ENCODE measurements at regions not wholly inside any gene's neighbourhood (a gene's known extent, or its start where the extent isn't known, plus 50 kb on each side); places are given as distances from the start of the nearest gene placed in this dataset.
A peak's percentile ranks its signal among the peaks of the same experiment; 100 is the strongest.

DNA sequence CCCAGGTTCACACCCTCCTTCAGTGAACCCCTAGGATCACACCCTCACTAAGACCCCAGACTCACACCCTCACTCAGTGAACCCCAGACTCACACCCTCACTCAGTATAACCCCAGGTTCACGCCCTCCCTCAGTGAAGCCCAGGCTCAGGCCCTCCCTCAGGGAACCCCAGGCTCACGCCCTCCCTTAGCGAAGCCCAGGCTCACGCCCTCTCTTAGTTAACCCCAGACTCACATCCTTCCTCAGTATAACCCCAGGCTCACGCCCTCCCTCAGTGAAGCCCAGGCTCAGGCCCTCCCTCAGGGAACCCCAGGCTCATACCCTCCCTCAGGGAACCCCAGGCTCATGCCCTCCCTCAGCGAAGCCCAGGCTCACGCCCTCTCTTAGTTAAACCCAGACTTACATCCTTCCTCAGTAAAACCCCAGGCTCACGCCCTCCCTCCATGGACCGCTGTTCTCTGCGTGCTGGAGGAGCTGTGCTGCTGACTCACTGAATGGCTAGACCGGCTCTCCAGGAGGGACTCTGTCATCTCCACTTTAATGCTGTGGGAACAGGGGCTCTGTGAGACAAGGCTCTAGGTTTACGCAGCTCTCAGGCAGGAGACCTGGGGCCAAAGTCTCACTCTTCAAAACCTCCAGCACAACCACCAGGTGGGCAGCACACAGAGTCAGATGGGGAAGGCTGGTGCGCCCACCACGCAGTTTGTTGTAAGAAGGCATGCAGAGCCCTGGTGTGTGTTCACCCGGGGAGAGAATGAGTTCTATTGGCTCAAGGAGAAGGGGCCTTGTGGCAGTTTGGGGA lies 506.9 kb upstream of the MYT1L start:
- Mint-ChIP-seq H3K4me3 (ENCODE audit: unreplicated experiment) (no peak overlapping the region), H3K27me3 (ENCODE audit: unreplicated experiment) (peaks cover 6% of the 10 kb centered on the region), H3K4me1 (ENCODE audit: low read depth, unreplicated experiment) (peaks cover 5% of the 10 kb centered on the region), H3K27ac (ENCODE audit: unreplicated experiment) (no peak overlapping the region), H3K36me3 (ENCODE audit: unreplicated experiment) (peaks cover 7% of the 10 kb centered on the region), H3K9me3 (ENCODE audit: unreplicated experiment) (peaks cover 7% of the 10 kb centered on the region)
- TF ChIP-seq CTCF (IDR thresholded peaks at IDR 0.05; ENCODE audit: partially characterized antibody, unreplicated experiment), result no peak
- DNase-seq, result no peak

GRCh38 chr2:2836343-2837070 lies 505.4 kb upstream of the MYT1L start:
- H3K9me3 Mint-ChIP-seq (ENCODE audit: unreplicated experiment), result peaks cover 7% of the 10 kb centered on the region
- no peak for TF ChIP-seq CTCF (IDR thresholded peaks at IDR 0.05; ENCODE audit: partially characterized antibody, unreplicated experiment)
- peaks cover 6% of the 10 kb centered on the region for H3K27me3 Mint-ChIP-seq (ENCODE audit: unreplicated experiment)
- H3K4me3 Mint-ChIP-seq (ENCODE audit: unreplicated experiment), result no peak overlapping the region
- peaks cover 7% of the 10 kb centered on the region for H3K4me1 Mint-ChIP-seq (ENCODE audit: low read depth, unreplicated experiment)
- H3K36me3 Mint-ChIP-seq (ENCODE audit: unreplicated experiment), result peaks cover 7% of the 10 kb centered on the region
- H3K27ac Mint-ChIP-seq (ENCODE audit: unreplicated experiment), result peak overlapping the region; percentile 28
- DNase-seq, result no peak

DNA sequence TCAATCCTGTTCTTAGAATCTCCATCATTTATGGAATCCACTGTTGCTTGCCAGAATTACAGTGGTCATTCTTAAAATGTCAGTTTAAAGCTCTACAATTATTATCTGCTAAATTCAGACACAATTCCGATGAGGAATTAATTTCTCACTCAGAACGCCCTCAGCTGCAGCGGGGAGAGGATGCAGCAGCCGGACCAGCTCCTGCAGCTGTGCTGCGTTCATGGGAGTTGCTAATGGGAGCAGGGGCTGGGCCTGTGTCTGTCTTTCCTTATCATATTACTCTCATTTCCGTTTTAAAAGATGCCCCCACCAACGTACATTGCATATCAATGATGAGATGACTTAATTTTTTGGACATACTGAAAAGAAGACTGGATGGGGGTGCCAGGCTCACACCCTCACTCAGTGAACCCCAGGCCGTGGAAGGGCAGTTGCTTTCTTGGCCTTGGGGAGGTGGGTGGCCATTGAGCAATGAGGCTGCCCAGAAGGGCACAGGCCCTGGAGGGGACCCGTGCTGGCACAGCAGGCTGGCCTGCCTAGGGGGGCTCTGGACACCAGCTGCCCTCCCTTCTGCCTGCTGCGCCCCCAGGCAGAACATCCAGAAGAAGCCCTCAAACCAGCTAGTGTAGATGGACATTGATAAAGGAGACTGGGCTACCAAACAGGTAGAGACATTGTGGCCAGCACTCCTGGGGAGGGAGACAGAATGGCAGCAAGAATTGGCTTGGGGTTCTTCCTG lies 503.6 kb upstream of the MYT1L start:
- Mint-ChIP-seq H3K27me3 (ENCODE audit: unreplicated experiment) (peaks cover 6% of the 10 kb centered on the region), H3K4me1 (ENCODE audit: low read depth, unreplicated experiment) (peaks cover 10% of the 10 kb centered on the region), H3K27ac (ENCODE audit: unreplicated experiment) (peak overlapping the region; percentile 49)

DNA sequence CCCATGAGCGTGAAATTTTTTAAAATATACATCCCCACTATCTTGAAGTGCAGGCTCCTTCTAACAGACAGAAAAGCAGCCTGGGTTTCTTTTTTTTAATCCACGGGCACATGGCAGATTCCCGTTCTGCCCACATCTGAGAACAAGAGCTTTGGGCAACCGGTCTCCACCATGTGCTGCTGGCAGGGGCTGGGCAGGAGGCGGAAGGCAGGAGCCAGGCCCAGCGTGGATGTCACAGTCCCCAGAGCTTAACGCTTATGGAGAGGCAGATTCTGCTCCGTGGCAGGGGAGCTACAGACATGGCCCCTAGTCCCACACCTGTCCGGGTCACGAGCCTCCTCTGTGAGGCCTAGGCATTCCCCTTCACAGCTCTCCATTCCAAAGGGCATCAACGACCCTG lies 503.0 kb upstream of the MYT1L start:
- Mint-ChIP-seq H3K4me3 (ENCODE audit: unreplicated experiment) (no peak overlapping the region), H3K4me1 (ENCODE audit: low read depth, unreplicated experiment) (peaks cover 10% of the 10 kb centered on the region), H3K27ac (ENCODE audit: unreplicated experiment) (no peak overlapping the region), H3K36me3 (ENCODE audit: unreplicated experiment) (peaks cover 7% of the 10 kb centered on the region), H3K9me3 (ENCODE audit: unreplicated experiment) (peaks cover 5% of the 10 kb centered on the region), H3K27me3 (ENCODE audit: unreplicated experiment) (peaks cover 4% of the 10 kb centered on the region)
- no peak for DNase-seq
- no peak for TF ChIP-seq CTCF (IDR thresholded peaks at IDR 0.05; ENCODE audit: partially characterized antibody, unreplicated experiment)

More for the DNA sequence above, 503.6 kb upstream of the MYT1L start:
- Mint-ChIP-seq H3K9me3 (ENCODE audit: unreplicated experiment) (peaks cover 5% of the 10 kb centered on the region), H3K36me3 (ENCODE audit: unreplicated experiment) (peaks cover 7% of the 10 kb centered on the region), H3K4me3 (ENCODE audit: unreplicated experiment) (no peak overlapping the region)
- TF ChIP-seq CTCF (IDR thresholded peaks at IDR 0.05; ENCODE audit: partially characterized antibody, unreplicated experiment), result no peak
- DNase-seq, result no peak

Measured in glutamatergic neuron (in vitro differentiated cells).